IMR-90 (cell line): ENCODE measurements at regions not wholly inside any gene's neighbourhood (a gene's known extent, or its start where the extent isn't known, plus 50 kb on each side); places are given as distances from the start of the nearest gene placed in this dataset.

Experiments used
- ATAC-seq: fragments of 200-7000 bp; cut with Tn5 transposase; 2 replicates; pipeline ENCODE4 v1.9.1; 2020; ENCODE audit warnings: low read depth, mild to moderate bottlenecking, moderate library complexity
- BruUV-seq: library from RNA; stranded (reverse); fragments of 400-500 nt; replicated peaks from 2 replicates; lab custom pipeline; 2021; lab: Mats Ljungman, UMichigan
- CTCF ChIA-PET: fragments of 300-600 bp; formaldehyde crosslinking; extraction: SDS; loops from one replicate; lab custom pipeline; 2021; ENCODE audit warnings: antibody characterized with exemption; lab: Yijun Ruan, JAX
- POLR2A ChIA-PET: fragments of 300-600 bp; sonication (Branson Sonifier 250); formaldehyde crosslinking; loops from one replicate; lab custom pipeline; 2022; ENCODE audit warnings: antibody characterized with exemption; ENCODE audit not compliant: unreplicated experiment; lab: Charles Lee
- DNase-seq: peaks from one replicate; pipeline ENCODE4 v3.0.0; 2013
- H2AFZ ChIP-seq: replicated peaks from 2 replicates; pipeline ENCODE3; 2013; ENCODE audit warnings: low read length, mild to moderate bottlenecking; ENCODE audit not compliant: poor library complexity
- H2AK5ac ChIP-seq: 2 replicates; pipeline ENCODE4 v1.6.1; 2013; ENCODE audit warnings: low read depth, low read length, inconsistent platforms
- H2AK9ac ChIP-seq: replicated peaks from 2 replicates; pipeline ENCODE3; 2013; ENCODE audit warnings: mild to moderate bottlenecking, low read depth, low read length, moderate library complexity; ENCODE audit not compliant: poor library complexity
- H2BK120ac ChIP-seq: 2 replicates; pipeline ENCODE4 v1.6.1; 2013; ENCODE audit warnings: low read depth, low read length, inconsistent platforms
- H2BK15ac ChIP-seq: 3 replicates; pipeline ENCODE4 v1.6.1; 2013; ENCODE audit warnings: low read depth, low read length, inconsistent platforms
- H2BK20ac ChIP-seq: 2 replicates; pipeline ENCODE4 v1.6.1; 2013; ENCODE audit warnings: low read depth, mild to moderate bottlenecking, inconsistent platforms, low read length, moderate library complexity
- H2BK5ac ChIP-seq: 2 replicates; pipeline ENCODE4 v1.6.1; 2013; ENCODE audit warnings: mild to moderate bottlenecking, low read depth, low read length, inconsistent platforms; ENCODE audit not compliant: poor library complexity, severe bottlenecking
- H3K14ac ChIP-seq: replicated peaks from 2 replicates; pipeline ENCODE4 v1.6.1; 2013; ENCODE audit warnings: low read depth, low read length, inconsistent platforms
- H3K18ac ChIP-seq: 2 replicates; pipeline ENCODE4 v1.6.1; 2013; ENCODE audit warnings: low read depth, low read length, control low read depth
- H3K23ac ChIP-seq: 2 replicates; pipeline ENCODE4 v1.6.1; 2013; ENCODE audit warnings: low read depth, low read length, inconsistent platforms
- H3K27ac ChIP-seq: 2 replicates; pipeline ENCODE4 v1.5.1; 2013; ENCODE audit warnings: mild to moderate bottlenecking, control low read depth, low read length; ENCODE audit not compliant: insufficient read depth
- H3K27me3 ChIP-seq: 2 replicates; pipeline ENCODE4 v1.6.1; 2013; ENCODE audit warnings: low read length; ENCODE audit not compliant: control insufficient read depth, insufficient read depth
- H3K36me3 ChIP-seq: 2 replicates; pipeline ENCODE4 v1.6.1; 2013; ENCODE audit warnings: low read length, mixed read lengths; ENCODE audit not compliant: control insufficient read depth, insufficient read depth
- H3K4ac ChIP-seq: 2 replicates; pipeline ENCODE4 v1.6.1; 2013; ENCODE audit warnings: low read depth, low read length, inconsistent platforms
- H3K4me1 ChIP-seq: 2 replicates; pipeline ENCODE4 v1.6.1; 2013; ENCODE audit warnings: low read length, mixed read lengths; ENCODE audit not compliant: control insufficient read depth, insufficient read depth
- H3K4me2 ChIP-seq: 2 replicates; pipeline ENCODE4 v1.6.1; 2013; ENCODE audit warnings: low read depth, mild to moderate bottlenecking, control low read depth, low read length, moderate library complexity
- H3K4me3 ChIP-seq: 2 replicates; pipeline ENCODE4 v1.5.1; 2013; ENCODE audit warnings: low read depth, mild to moderate bottlenecking, control low read depth, low read length, moderate library complexity; ENCODE audit not compliant: insufficient read depth
- H3K56ac ChIP-seq: 2 replicates; pipeline ENCODE4 v1.6.1; 2013; ENCODE audit warnings: low read length, inconsistent platforms; ENCODE audit not compliant: insufficient read depth; ENCODE audit errors: extremely low read depth
- H3K79me1 ChIP-seq, 2 experiments: 2 replicates each; pipeline ENCODE4 v1.6.1; 2013; ENCODE audit warnings: low read length in 2 of 2, inconsistent platforms in 1 of 2, low read depth in 1 of 2
- H3K9ac ChIP-seq: 2 replicates; pipeline ENCODE4 v1.6.1; 2013; ENCODE audit warnings: low read depth, low read length, control low read depth
- H3K9me1 ChIP-seq: 2 replicates; pipeline ENCODE4 v1.6.1; 2013; ENCODE audit warnings: low read length, inconsistent platforms; ENCODE audit not compliant: insufficient read depth
- H3K9me3 ChIP-seq: 2 replicates; pipeline ENCODE4 v1.6.1; 2013; ENCODE audit warnings: low read length; ENCODE audit not compliant: control insufficient read depth, insufficient read depth
- H4K20me1 ChIP-seq: 2 replicates; pipeline ENCODE4 v1.6.1; 2013; ENCODE audit warnings: low read length, inconsistent platforms; ENCODE audit not compliant: insufficient read depth
- H4K5ac ChIP-seq: 2 replicates; pipeline ENCODE4 v1.6.1; 2013; ENCODE audit warnings: mild to moderate bottlenecking, low read depth, low read length, control low read depth
- H4K8ac ChIP-seq, 2 experiments: 2 replicates each; pipeline ENCODE4 v1.6.1; 2013; ENCODE audit warnings: low read depth in 2 of 2, low read length in 2 of 2, control low read depth in 1 of 2, inconsistent platforms in 1 of 2
- H4K91ac ChIP-seq: 2 replicates; pipeline ENCODE4 v1.6.1; 2013; ENCODE audit warnings: low read depth, low read length, inconsistent platforms; ENCODE audit not compliant: insufficient read depth
- BHLHE40 ChIP-seq: fragments of 150-350 bp; IDR thresholded peaks from 2 replicates; pipeline ENCODE4 v1.6.1; 2016; ENCODE audit warnings: mild to moderate bottlenecking, low read depth, low read length
- CTCF ChIP-seq: conservative IDR thresholded peaks from 2 replicates; pipeline ENCODE4 v1.5.1; 2012; ENCODE audit warnings: mild to moderate bottlenecking, low read depth, low read length, improper control_type of control experiment
- ELK1 ChIP-seq: fragments of 150-350 bp; IDR thresholded peaks from 2 replicates; pipeline ENCODE4 v1.6.1; 2016; ENCODE audit warnings: low read depth, mild to moderate bottlenecking, low read length, moderate library complexity, borderline replicate concordance
- FOS ChIP-seq: fragments of 150-350 bp; IDR thresholded peaks from 2 replicates; pipeline ENCODE4 v1.6.1; 2016; ENCODE audit warnings: low read depth, low read length
- MAZ ChIP-seq: IDR thresholded peaks from 2 replicates; pipeline ENCODE4 v1.6.1; 2012; ENCODE audit warnings: low read depth, mild to moderate bottlenecking, low read length, improper control_type of control experiment, moderate library complexity, borderline replicate concordance
- NFE2L2 ChIP-seq: fragments of 150-350 bp; IDR thresholded peaks from 2 replicates; pipeline ENCODE4 v1.6.1; 2016; ENCODE audit warnings: low read depth, mild to moderate bottlenecking, low read length
- SMC3 ChIP-seq: fragments of 150-350 bp; IDR thresholded peaks from 2 replicates; pipeline ENCODE4 v1.6.1; 2016; ENCODE audit warnings: low read depth, mild to moderate bottlenecking, antibody characterized with exemption, low read length, moderate library complexity
- USF2 ChIP-seq: fragments of 150-350 bp; IDR thresholded peaks from 2 replicates; pipeline ENCODE4 v1.6.1; 2017; ENCODE audit warnings: mild to moderate bottlenecking, antibody characterized with exemption, low read length, low read depth
- WGBS, 2 experiments: methylation state at CpG; one replicate each; pipeline versions ENCODE4 v1.1.5 to v1.1.7; 2013; ENCODE audit warnings: missing lambda C conversion rate in 2 of 2; ENCODE audit not compliant: insufficient read length in 1 of 2; ENCODE audit errors: extremely low coverage in 2 of 2; 5-methylcytosine and 5-hydroxymethylcytosine counted together
- dilution Hi-C: fragments of 300-500 bp; cut with HindIII; formaldehyde crosslinking; loops from one replicate; pipeline ENCODE4 v1.14.3; 2018; ENCODE audit warnings: low sequenced_read_pairs; ENCODE audit not compliant: unreplicated experiment
- in situ Hi-C: fragments of 300-500 bp; cut with MboI; formaldehyde crosslinking; loops from 3 replicates; pipeline ENCODE4 v1.14.3; 2019; ENCODE audit warnings: low sequenced_read_pairs, inconsistent platforms, mixed read lengths
- intact Hi-C: fragments of 100-400 bp; cut with micrococcal nuclease; formaldehyde crosslinking; loops from 2 replicates; pipeline ENCODE4 v1.10.0; 2022

GRCh38 chr1:222210776-222211175, 337.1 kb downstream of the HHIPL2 start:
- Histone ChIP-seq H3K4me2 (no peak overlapping the region), H2AK9ac (no peak overlapping the region), H3K4me3 (no peak overlapping the region), H4K5ac (no peak overlapping the region), H3K9me1 (no peaks in the 10 kb centered on the region), H2BK20ac (no peak overlapping the region), H3K79me1 (no peaks in the 10 kb centered on the region), H3K4ac (no peak overlapping the region), H3K4me1 (no peaks in the 10 kb centered on the region), H2BK120ac (no peak overlapping the region), H3K56ac (no peak overlapping the region), H3K9ac (no peak overlapping the region), H4K20me1 (no peaks in the 10 kb centered on the region), H2AFZ (no peak overlapping the region), H2AK5ac (no peak overlapping the region), H3K23ac (no peak overlapping the region), H3K14ac (no peak overlapping the region), H3K27me3 (no peaks in the 10 kb centered on the region), H3K36me3 (no peaks in the 10 kb centered on the region), H2BK15ac (no peak overlapping the region), H3K27ac (no peak overlapping the region), H2BK5ac (no peak overlapping the region), H3K18ac (no peak overlapping the region), H4K91ac (no peak overlapping the region), H3K9me3 (no peaks in the 10 kb centered on the region), H4K8ac (no peak overlapping the region)
- ATAC-seq (no peak), DNase-seq (no peak)
- no TSS peak for BruUV-seq
- no CpG with 5 or more reads among the region's 2 CpGs for WGBS, 2 experiments
- ChIA-PET POLR2A (no interaction called here), CTCF (interaction anchor here (0.8 to 0.9 kb wide), 3 partner anchors 43 to 254 kb away, joined by 3 read pairs; no protein-coding TSS in a partner anchor)
- TF ChIP-seq USF2: no peak
- TF ChIP-seq NFE2L2: no peak
- TF ChIP-seq BHLHE40: no peak
- TF ChIP-seq CTCF: no peak
- TF ChIP-seq FOS: no peak
- no peak for TF ChIP-seq SMC3
- no peak for TF ChIP-seq MAZ
- TF ChIP-seq ELK1: no peak
- in situ Hi-C loops: no loop called here
- intact Hi-C loops: no loop called here
- dilution Hi-C loops: no loop called here
